Central memory CD4-positive, alpha-beta T cell (primary cell): ENCODE measurements at regions not wholly inside any gene's neighbourhood (a gene's known extent, or its start where the extent isn't known, plus 50 kb on each side); places are given as distances from the start of the nearest gene placed in this dataset.

Experiments
- DNase-seq: peaks from one replicate; pipeline ENCODE4 v3.0.0; 2022

DNA sequence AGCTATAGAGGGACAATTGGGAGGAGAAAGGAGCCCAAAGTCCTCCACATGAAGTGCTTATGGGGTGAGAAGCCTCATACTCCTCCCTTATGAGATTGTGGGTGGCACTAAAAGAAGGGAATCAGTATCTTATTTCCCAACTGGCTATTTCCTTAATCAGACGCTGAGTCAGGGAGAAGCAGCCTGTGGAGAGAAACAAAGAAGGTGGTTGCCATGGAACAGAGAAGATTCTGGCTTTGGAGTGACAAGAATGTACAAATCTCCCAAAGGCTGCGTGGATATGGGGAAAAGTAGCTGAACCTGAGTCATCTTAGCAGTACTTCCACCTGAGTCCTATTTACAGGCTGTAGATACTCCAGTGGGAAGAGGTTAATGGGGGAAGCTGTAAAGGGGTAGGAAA lies 115.8 kb upstream of the CWC22 start:
- no peak for DNase-seq

- DNase-seq = no peak
Observed at GRCh38 chr2:180115675-180116074, 108.6 kb upstream of the CWC22 start.

- no peak for DNase-seq
Observed at GRCh38 chr2:180115269-180115668, 108.2 kb upstream of the CWC22 start.

DNA sequence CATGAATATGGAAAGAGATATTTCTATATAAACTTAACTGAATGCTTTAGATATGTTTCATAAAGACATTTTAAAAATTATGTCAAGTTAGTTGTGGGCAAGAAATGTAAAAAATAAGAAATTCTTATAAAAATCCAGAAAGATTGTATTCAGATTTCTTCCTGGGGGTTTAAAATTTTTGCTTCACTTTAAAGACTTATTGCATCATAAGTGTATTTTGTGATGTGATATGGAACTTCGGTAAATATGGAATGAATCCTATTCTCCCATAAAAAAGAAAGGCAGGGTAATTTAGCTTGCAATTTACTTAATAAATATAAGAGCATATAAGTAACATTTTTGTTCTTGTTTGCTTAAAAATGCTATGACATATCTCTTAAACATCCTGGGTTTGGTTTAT lies 104.8 kb upstream of the CWC22 start:
- DNase-seq = no peak

- no peak for DNase-seq
Observed at GRCh38 chr2:180110469-180110868, 103.4 kb upstream of the CWC22 start.

GRCh38 chr2:180101846-180102245 lies 94.7 kb upstream of the CWC22 start:
- no peak for DNase-seq

GRCh38 chr2:180099308-180099707 lies 92.2 kb upstream of the CWC22 start:
- no peak for DNase-seq

- no peak for DNase-seq
Observed at GRCh38 chr2:180085144-180085543, 78.0 kb upstream of the CWC22 start.

DNA sequence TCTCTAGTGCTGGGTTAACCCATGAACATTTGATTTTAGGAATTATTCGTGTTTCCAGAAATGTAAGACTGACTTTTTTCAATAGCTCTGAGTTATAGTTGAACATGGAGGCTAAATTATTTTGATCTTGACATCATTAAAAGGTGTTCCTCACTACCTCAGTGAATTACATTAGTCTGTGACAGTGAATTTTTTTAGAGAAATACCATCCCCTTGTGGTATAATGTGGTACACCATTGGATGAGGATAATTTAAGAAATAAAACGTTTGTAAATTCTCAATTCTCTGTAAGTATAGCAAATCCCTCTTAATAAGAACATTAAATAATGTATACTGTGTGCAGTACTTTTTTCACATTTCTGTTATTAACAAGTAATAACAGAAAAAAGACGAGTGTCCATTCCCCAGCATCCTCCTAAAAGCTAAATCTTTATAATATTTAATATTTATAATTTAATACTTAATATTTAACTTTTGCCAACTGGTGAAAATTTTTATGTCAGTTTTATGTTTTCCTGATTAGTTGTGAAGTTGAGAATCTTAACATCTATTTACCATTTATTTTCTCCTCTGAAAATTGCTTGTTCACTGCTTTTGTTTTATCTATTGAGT lies 70.3 kb upstream of the CWC22 start:
- DNase-seq = no peak

DNA sequence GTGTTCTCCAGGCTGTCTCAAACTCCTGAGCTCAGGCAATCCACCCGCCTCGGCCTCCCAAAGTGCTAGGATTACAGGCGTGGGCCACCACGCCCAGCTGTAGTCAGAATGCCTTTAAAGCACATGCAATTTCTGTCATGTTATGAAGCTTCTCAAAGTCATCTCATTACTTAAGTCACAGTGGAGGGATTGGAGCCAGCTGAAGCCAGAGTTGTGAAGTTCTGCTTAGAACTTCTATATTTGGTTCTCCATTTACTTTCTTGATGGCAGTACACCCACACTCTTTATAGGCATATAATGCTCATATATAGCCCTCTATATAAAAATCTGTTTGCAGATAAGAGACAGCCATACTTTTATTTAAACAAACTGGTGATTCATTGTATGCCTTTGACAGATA lies 68.8 kb upstream of the CWC22 start:
- no peak for DNase-seq

DNA sequence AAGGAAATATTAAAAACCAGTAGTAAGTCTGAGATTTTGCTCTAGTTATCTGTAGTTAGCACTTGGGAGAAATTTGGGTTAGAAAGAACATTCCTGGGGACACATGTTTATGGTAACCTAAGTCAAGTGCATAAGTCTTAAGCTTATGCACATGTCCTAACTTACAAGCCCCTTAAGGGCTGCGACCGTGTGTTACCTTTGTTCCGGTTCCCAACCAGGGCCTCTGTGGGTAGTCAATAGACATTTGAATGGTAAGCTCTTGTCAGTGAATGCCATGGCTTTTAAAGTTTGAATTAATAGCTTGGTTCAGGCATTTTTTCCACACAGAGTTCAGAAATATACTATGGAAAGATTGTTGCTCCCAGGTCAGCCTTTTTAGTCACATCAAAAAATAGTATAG lies 64.7 kb upstream of the CWC22 start:
- DNase-seq = no peak

GRCh38 chr2:180063494-180064092 lies 56.5 kb upstream of the CWC22 start:
- no peak for DNase-seq

GRCh38 chr2:180062178-180062577 lies 55.1 kb upstream of the CWC22 start:
- no peak for DNase-seq

DNA sequence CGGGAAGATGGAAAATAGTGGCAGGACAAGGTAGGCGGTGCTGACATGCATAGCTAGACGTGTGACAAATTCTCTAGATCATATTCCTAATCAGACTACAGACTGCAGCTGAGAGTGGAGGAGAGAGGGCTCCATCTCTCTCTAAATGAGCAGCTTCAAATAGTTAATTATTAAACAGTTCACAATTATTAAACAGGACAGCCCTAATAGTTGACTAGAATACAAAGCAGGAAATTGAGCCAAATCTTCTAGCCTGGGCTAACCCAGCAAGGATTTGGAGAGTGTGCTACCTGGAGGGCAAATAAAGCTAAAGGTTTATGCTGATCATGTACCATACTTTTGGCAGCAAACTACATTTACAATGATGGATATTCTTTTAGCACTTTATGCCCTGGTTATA lies 54.4 kb upstream of the CWC22 start:
- DNase-seq = no peak

- DNase-seq = no peak
Observed at GRCh38 chr2:180061085-180061484, 54.0 kb upstream of the CWC22 start.

DNA sequence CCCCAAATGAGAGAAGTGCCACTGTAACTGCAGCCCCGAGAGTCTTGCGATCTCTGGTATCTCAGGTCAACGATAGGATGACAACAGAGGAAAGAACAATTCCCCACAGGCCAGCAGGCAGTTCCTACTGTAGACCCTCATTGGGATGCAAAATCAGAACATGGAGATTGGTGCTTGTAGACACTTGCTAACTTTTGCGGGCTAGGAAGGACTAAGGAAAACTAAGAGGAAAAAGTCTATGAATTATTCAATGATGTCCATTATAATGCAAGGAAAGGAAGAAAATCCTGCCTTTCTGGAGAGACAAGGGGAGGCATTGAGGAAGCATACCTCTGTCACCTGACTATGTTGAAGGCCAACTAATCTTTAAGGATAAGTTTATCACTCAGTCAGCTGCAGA lies 51.9 kb upstream of the CWC22 start:
- DNase-seq = no peak

DNA sequence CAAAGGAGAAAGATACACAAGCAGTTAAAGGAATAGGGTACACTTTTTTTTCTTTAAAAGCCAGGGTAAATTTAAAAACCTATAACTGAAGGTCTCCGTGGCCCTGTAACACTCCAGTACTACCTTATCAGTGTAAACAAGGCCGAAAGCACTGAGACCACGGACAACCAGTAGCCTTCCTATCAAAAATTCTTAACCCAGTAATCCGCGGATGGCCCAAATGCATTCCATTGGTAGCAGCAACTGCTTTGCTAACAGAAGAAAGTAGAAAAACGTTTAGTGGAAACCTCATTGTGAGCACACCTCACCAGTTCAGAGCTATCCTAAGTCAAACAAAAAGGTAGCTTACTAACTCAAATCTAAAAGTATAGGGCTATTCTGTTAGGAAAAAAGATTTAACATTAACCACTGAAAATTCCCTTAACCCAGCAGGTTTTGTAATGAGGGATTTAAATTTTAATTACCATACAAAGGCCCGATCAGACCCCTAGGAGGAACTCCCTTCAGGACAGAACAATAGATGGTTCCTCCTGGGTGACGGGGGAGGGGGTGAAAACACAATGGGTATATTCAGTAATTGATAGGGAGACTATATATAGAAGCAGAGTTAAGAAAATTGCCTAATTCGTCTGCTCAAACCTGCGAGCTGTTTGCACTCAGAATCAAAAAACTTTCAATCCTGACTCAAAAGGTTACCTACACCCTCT lies 50.8 kb upstream of the CWC22 start:
- no peak for DNase-seq
